ENCODE measurements at regions not wholly inside any gene's neighbourhood (a gene's known extent, or its start where the extent isn't known, plus 50 kb on each side); places are given as distances from the start of the nearest gene placed in this dataset.
"Not testable (repeated sequence)": the region's sequence is repeated elsewhere in the genome, so short reads cannot be mapped to it uniquely, and the experiment has no call there.

GRCh38 chr17:77631307-77631706, 327.2 kb upstream of the TNRC6C start:
- no peaks in the 10 kb centered on the region; the same call in 1 of the 2 replicates for H3K27me3 ChIP-seq (replicated peaks; ENCODE audit: control insufficient read depth, insufficient read depth, low read length)
- H3K4me3 ChIP-seq (replicated peaks; ENCODE audit: low read depth, low read length), result no peak overlapping the region
- TF ChIP-seq CTCF (IDR thresholded peaks at IDR 0.05; ENCODE audit: insufficient read depth, low read length, poor library complexity, severe bottlenecking), result no peak
- no peak for DNase-seq (ENCODE audit: extremely low read depth, insufficient read length)
- no peaks in the 10 kb centered on the region for H3K36me3 ChIP-seq (ENCODE audit: control insufficient read depth, insufficient read depth, low read length)

- no peak for DNase-seq (ENCODE audit: extremely low read depth, insufficient read length)
- TF ChIP-seq CTCF (IDR thresholded peaks at IDR 0.05; ENCODE audit: insufficient read depth, low read length, poor library complexity, severe bottlenecking), result no peak
- H3K36me3 ChIP-seq (ENCODE audit: control insufficient read depth, insufficient read depth, low read length), result no peaks in the 10 kb centered on the region
- no peaks in the 10 kb centered on the region; the same call in 1 of the 2 replicates for H3K27me3 ChIP-seq (replicated peaks; ENCODE audit: control insufficient read depth, insufficient read depth, low read length)
- H3K4me3 ChIP-seq (replicated peaks; ENCODE audit: low read depth, low read length), result no peak overlapping the region
Measured at GRCh38 chr17:77632619-77633018, 325.9 kb upstream of the TNRC6C start.

- no peak overlapping the region for H3K4me3 ChIP-seq (replicated peaks; ENCODE audit: low read depth, low read length)
- peaks cover 1% of the 10 kb centered on the region; the same call in 1 of the 2 replicates for H3K27me3 ChIP-seq (replicated peaks; ENCODE audit: control insufficient read depth, insufficient read depth, low read length)
- peak; percentile 26 for TF ChIP-seq CTCF (IDR thresholded peaks at IDR 0.05; ENCODE audit: insufficient read depth, low read length, poor library complexity, severe bottlenecking)
- H3K36me3 ChIP-seq (ENCODE audit: control insufficient read depth, insufficient read depth, low read length), result no peaks in the 10 kb centered on the region
- DNase-seq (ENCODE audit: extremely low read depth, insufficient read length), result peak; percentile 41
Measured at GRCh38 chr17:77634710-77635109, 323.8 kb upstream of the TNRC6C start.

GRCh38 chr17:77635176-77635575, 323.3 kb upstream of the TNRC6C start:
- Histone ChIP-seq H3K27me3 (replicated peaks; ENCODE audit: control insufficient read depth, insufficient read depth, low read length) (peaks cover 1% of the 10 kb centered on the region; the same call in 1 of the 2 replicates), H3K36me3 (ENCODE audit: control insufficient read depth, insufficient read depth, low read length) (no peaks in the 10 kb centered on the region), H3K4me3 (replicated peaks; ENCODE audit: low read depth, low read length) (no peak overlapping the region)
- TF ChIP-seq CTCF (IDR thresholded peaks at IDR 0.05; ENCODE audit: insufficient read depth, low read length, poor library complexity, severe bottlenecking), result no peak
- no peak for DNase-seq (ENCODE audit: extremely low read depth, insufficient read length)

- DNase-seq (ENCODE audit: extremely low read depth, insufficient read length); H3K4me3 ChIP-seq (replicated peaks; ENCODE audit: low read depth, low read length); H3K27me3 ChIP-seq (replicated peaks; ENCODE audit: control insufficient read depth, insufficient read depth, low read length); H3K36me3 ChIP-seq (ENCODE audit: control insufficient read depth, insufficient read depth, low read length): not testable (repeated sequence)
Measured at GRCh38 chr17:77635785-77636184, 322.7 kb upstream of the TNRC6C start.

GRCh38 chr17:77636835-77637817, 321.4 kb upstream of the TNRC6C start:
- DNase-seq (ENCODE audit: extremely low read depth, insufficient read length), result no peak
- peaks cover 1% of the 10 kb centered on the region; the same call in 1 of the 2 replicates for H3K27me3 ChIP-seq (replicated peaks; ENCODE audit: control insufficient read depth, insufficient read depth, low read length)
- H3K36me3 ChIP-seq (ENCODE audit: control insufficient read depth, insufficient read depth, low read length), result no peaks in the 10 kb centered on the region
- no peak for TF ChIP-seq CTCF (IDR thresholded peaks at IDR 0.05; ENCODE audit: insufficient read depth, low read length, poor library complexity, severe bottlenecking)
- no peak overlapping the region for H3K4me3 ChIP-seq (replicated peaks; ENCODE audit: low read depth, low read length)

All from GM06990 (cell line).